Hepatic stellate cell (primary cell): ENCODE measurements at regions not wholly inside any gene's neighbourhood (a gene's known extent, or its start where the extent isn't known, plus 50 kb on each side); places are given as distances from the start of the nearest gene placed in this dataset.

Source experiments
- DNase-seq: peaks from one replicate; pipeline ENCODE4 v3.0.0; 2011; ENCODE audit warnings: low spot score

GRCh38 chr1:83770319-83770661 lies 228.6 kb downstream of the TTLL7 start:
- no peak for DNase-seq

GRCh38 chr1:83769594-83770318 lies 229.2 kb downstream of the TTLL7 start:
- DNase-seq: no peak

- no peak for DNase-seq
Measured at GRCh38 chr1:83769072-83769471, 229.9 kb downstream of the TTLL7 start.

GRCh38 chr1:83766241-83766691 lies 232.7 kb downstream of the TTLL7 start:
- DNase-seq: no peak

- no peak for DNase-seq
Measured at GRCh38 chr1:83765125-83765524, 233.8 kb downstream of the TTLL7 start.

GRCh38 chr1:83764209-83764608 lies 234.7 kb downstream of the TTLL7 start:
- DNase-seq: no peak

GRCh38 chr1:83763361-83764095 lies 235.4 kb downstream of the TTLL7 start:
- DNase-seq: no peak

- no peak for DNase-seq
Measured at GRCh38 chr1:83762416-83762815, 236.5 kb downstream of the TTLL7 start.

GRCh38 chr1:83762039-83762365 lies 236.9 kb downstream of the TTLL7 start:
- no peak for DNase-seq

GRCh38 chr1:83761167-83762038 lies 237.5 kb downstream of the TTLL7 start:
- no peak for DNase-seq

GRCh38 chr1:83760226-83761021 lies 238.5 kb downstream of the TTLL7 start:
- DNase-seq: peak; percentile 2

- DNase-seq: no peak
Measured at GRCh38 chr1:83756984-83757717, 241.8 kb downstream of the TTLL7 start.

- no peak for DNase-seq
Measured at GRCh38 chr1:83751602-83752001, 247.3 kb downstream of the TTLL7 start.

GRCh38 chr1:83750201-83750600 lies 248.7 kb downstream of the TTLL7 start:
- no peak for DNase-seq

- no peak for DNase-seq
Measured at GRCh38 chr1:83747853-83748482, 251.0 kb downstream of the TTLL7 start.

- no peak for DNase-seq
Measured at GRCh38 chr1:83746234-83746633, 252.7 kb downstream of the TTLL7 start.

- DNase-seq: no peak
Measured at GRCh38 chr1:83742446-83742845, 256.5 kb downstream of the TTLL7 start.

GRCh38 chr1:83741770-83742169 lies 257.2 kb downstream of the TTLL7 start:
- DNase-seq: no peak

- no peak for DNase-seq
Measured at GRCh38 chr1:83741348-83741747, 257.6 kb downstream of the TTLL7 start.

GRCh38 chr1:83735526-83735925 lies 263.4 kb downstream of the TTLL7 start:
- DNase-seq: no peak

GRCh38 chr1:83734420-83734819 lies 264.5 kb downstream of the TTLL7 start:
- DNase-seq: no peak
